Gastrocnemius medialis (tissue), 4 donors: ENCODE measurements at regions not wholly inside any gene's neighbourhood (a gene's known extent, or its start where the extent isn't known, plus 50 kb on each side); places are given as distances from the start of the nearest gene placed in this dataset.

Experiments used
- ATAC-seq, 2 donors: fragments of 150-250 bp; one replicate each; pipeline ENCODE4 v1.9.1; 2016
- DNase-seq, 2 donors: peaks; one replicate each; pipeline ENCODE4 v3.0.0-alpha.2; 2019
- H3K27ac ChIP-seq, 4 donors: fragments of 200-600 bp; sonication (generic); 1 replicate in 1 of 4; 2 replicates in 3 of 4; pipeline ENCODE4 v1.5.1; 2016 to 2018; ENCODE audit warnings: mild to moderate bottlenecking in 2 of 4, moderate library complexity in 1 of 4
- H3K27me3 ChIP-seq, 3 donors: fragments of 200-600 bp; sonication (generic) in 2 of 3; 1 replicate in 1 of 3; 2 replicates in 2 of 3; pipeline versions ENCODE4 v1.5.1 to v1.6.0; 2016 to 2019; ENCODE audit warnings: mild to moderate bottlenecking in 1 of 3, moderate library complexity in 1 of 3
- H3K36me3 ChIP-seq, 2 donors: fragments of 200-600 bp; sonication (generic) in 1 of 2; one replicate each; pipeline ENCODE4 v1.5.1; 2017 to 2018
- H3K4me1 ChIP-seq, 2 donors: fragments of 200-600 bp; sonication (generic) in 1 of 2; one replicate each; pipeline ENCODE4 v1.5.1; 2016 to 2017; ENCODE audit warnings: mild to moderate bottlenecking in 2 of 2
- H3K4me3 ChIP-seq, 4 donors: fragments of 200-600 bp; sonication (generic) in 3 of 4; 1 replicate in 1 of 4; 2 replicates in 3 of 4; pipeline ENCODE4 v1.5.1; 2016 to 2019; ENCODE audit warnings: mild to moderate bottlenecking in 2 of 4
- H3K9me3 ChIP-seq, 3 donors: fragments of 200-600 bp; sonication (generic) in 2 of 3; 1 replicate in 1 of 3; 2 replicates in 2 of 3; pipeline ENCODE4 v1.5.1; 2016 to 2019
- CTCF ChIP-seq, 5 experiments: fragments of 450-650 bp in 3 of 5; fragments of 200-600 bp in 2 of 5; sonication (generic) in 2 of 5; IDR thresholded peaks in 4 of 5; conservative IDR thresholded peaks in 1 of 5; 1 replicate in 4 of 5; 2 replicates in 1 of 5; pipeline ENCODE4 v1.5.1; 2016 to 2019; ENCODE audit warnings: antibody characterized with exemption in 5 of 5, mild to moderate bottlenecking in 3 of 5, moderate library complexity in 3 of 5
- POLR2A ChIP-seq, 2 donors: fragments of 450-650 bp; IDR thresholded peaks; one replicate each; pipeline ENCODE4 v1.6.1; 2017; ENCODE audit warnings: antibody characterized with exemption in 2 of 2, mild to moderate bottlenecking in 2 of 2, moderate library complexity in 2 of 2
- in situ Hi-C, 4 donors: fragments of 200-750 bp; cut with MboI; loops; one replicate each; pipeline versions ENCODE4 v1.15.0 to v1.8.0; 2017; ENCODE audit warnings: low sequenced_read_pairs in 4 of 4
- intact Hi-C: fragments of 100-400 bp; cut with DNase I; formaldehyde crosslinking; loops from one replicate; pipeline ENCODE4 v1.15.1; 2023; ENCODE audit warnings: low total_unique reads

DNA sequence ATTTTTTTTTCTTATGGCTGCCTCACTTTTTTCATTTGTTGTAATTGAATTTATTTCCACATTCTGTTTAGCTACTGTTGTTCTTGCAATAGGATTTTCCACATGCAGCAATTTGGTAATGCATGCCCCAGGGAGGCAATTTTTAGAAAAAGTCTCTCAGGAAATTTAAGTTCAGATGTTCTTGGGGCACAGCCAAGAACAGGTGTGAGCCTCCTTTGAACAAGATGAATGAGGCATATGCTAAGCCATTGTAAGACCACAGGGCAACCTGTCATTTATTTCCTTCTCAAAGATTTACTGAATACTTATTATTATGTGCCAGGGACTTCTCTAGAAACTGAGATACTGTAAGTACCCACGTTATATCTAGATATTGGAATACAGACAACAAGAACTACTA lies 549.5 kb downstream of the DIPK2A start:
- in situ Hi-C loops (no loop called here), intact Hi-C loops (no loop called here)
- no peaks in the 10 kb centered on the region for H3K36me3 ChIP-seq
- no peaks in the 10 kb centered on the region for H3K4me1 ChIP-seq
- ATAC-seq (no peak), DNase-seq (no peak)
- H3K9me3 ChIP-seq, result no peaks in the 10 kb centered on the region
- H3K27me3 ChIP-seq, result no peaks in the 10 kb centered on the region
- H3K4me3 ChIP-seq, result no peak overlapping the region
- TF ChIP-seq POLR2A (IDR thresholded peaks at IDR 0.05) (no peak), CTCF (IDR thresholded peaks at IDR 0.05 in 4 of 5, conservative IDR thresholded peaks at IDR 0.05 in 1 of 5) (no peak)
- H3K27ac ChIP-seq, result no peak overlapping the region

DNA sequence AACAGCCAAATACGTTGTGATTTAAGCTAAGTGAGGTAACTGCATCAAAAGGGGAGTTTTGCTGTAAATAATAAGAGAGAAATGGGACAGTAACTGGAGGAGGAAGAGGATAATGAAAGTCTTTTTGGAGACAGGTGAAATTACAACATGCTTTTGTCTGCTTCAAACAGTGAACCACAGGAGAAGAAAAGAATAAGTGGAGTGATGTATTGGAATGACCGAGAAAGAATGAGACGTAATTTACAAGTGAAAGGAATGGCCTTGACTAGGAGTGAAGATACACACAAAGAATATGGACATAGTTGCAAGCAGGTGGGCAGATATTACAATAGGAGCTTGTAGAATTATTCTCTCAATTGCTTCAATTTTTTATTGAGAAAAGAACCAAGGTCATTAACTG lies 550.8 kb downstream of the DIPK2A start:
- Histone ChIP-seq H3K27me3 (no peaks in the 10 kb centered on the region), H3K4me3 (no peak overlapping the region), H3K36me3 (no peaks in the 10 kb centered on the region), H3K27ac (no peak overlapping the region), H3K4me1 (no peaks in the 10 kb centered on the region), H3K9me3 (no peaks in the 10 kb centered on the region)
- intact Hi-C loops, result no loop called here
- DNase-seq (no peak), ATAC-seq (no peak)
- in situ Hi-C loops, result no loop called here
- TF ChIP-seq CTCF (IDR thresholded peaks at IDR 0.05 in 4 of 5, conservative IDR thresholded peaks at IDR 0.05 in 1 of 5) (no peak), POLR2A (IDR thresholded peaks at IDR 0.05) (no peak)

DNA sequence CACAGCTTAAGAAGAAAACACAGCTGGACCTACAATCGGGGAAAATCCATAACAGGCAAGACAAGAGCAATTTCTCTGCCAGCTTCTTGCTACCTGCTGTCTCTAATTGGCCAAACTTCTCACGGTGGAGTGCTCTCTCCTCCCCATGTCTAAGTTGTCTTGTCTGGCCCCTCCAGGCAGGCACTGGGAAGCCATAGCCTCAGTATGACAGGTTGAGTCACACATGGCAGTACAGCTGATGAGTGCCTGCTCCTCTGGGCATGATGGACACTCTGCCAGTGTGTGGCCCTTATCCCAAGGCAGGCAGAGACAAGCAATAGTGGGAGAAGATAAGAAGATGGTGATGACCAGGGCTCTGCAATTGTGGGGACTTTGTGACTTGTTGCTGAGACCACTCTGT lies 551.8 kb downstream of the DIPK2A start:
- H3K27ac ChIP-seq, result no peak overlapping the region
- H3K36me3 ChIP-seq, result no peaks in the 10 kb centered on the region
- H3K9me3 ChIP-seq, result no peaks in the 10 kb centered on the region
- in situ Hi-C loops, result no loop called here
- no peaks in the 10 kb centered on the region for H3K4me1 ChIP-seq
- intact Hi-C loops, result no loop called here
- no peak for ATAC-seq
- no peak for DNase-seq
- H3K4me3 ChIP-seq, result no peak overlapping the region
- H3K27me3 ChIP-seq, result no peaks in the 10 kb centered on the region
- no peak for TF ChIP-seq POLR2A (IDR thresholded peaks at IDR 0.05)
- no peak for TF ChIP-seq CTCF (IDR thresholded peaks at IDR 0.05 in 4 of 5, conservative IDR thresholded peaks at IDR 0.05 in 1 of 5)

- Histone ChIP-seq H3K4me1 (no peaks in the 10 kb centered on the region), H3K27me3 (no peaks in the 10 kb centered on the region), H3K4me3 (no peak overlapping the region), H3K36me3 (no peaks in the 10 kb centered on the region), H3K27ac (no peak overlapping the region), H3K9me3 (no peaks in the 10 kb centered on the region)
- ATAC-seq (no peak), DNase-seq (no peak)
- intact Hi-C loops (no loop called here), in situ Hi-C loops (no loop called here)
- no peak for TF ChIP-seq CTCF (IDR thresholded peaks at IDR 0.05 in 4 of 5, conservative IDR thresholded peaks at IDR 0.05 in 1 of 5)
Observed at GRCh38 chr3:144524531-144524930, 552.9 kb downstream of the DIPK2A start.

GRCh38 chr3:144529566-144529965 lies 557.9 kb downstream of the DIPK2A start:
- H3K9me3 ChIP-seq, result no peaks in the 10 kb centered on the region
- no peak for ATAC-seq
- H3K4me3 ChIP-seq, result no peak overlapping the region
- no peak for DNase-seq
- no peak overlapping the region for H3K27ac ChIP-seq
- H3K36me3 ChIP-seq, result no peaks in the 10 kb centered on the region
- intact Hi-C loops, result no loop called here
- H3K27me3 ChIP-seq, result no peaks in the 10 kb centered on the region
- in situ Hi-C loops, result no loop called here
- no peaks in the 10 kb centered on the region for H3K4me1 ChIP-seq
- TF ChIP-seq CTCF (IDR thresholded peaks at IDR 0.05 in 4 of 5, conservative IDR thresholded peaks at IDR 0.05 in 1 of 5), result no peak
- TF ChIP-seq POLR2A (IDR thresholded peaks at IDR 0.05), result no peak
